ENCODE measurements at regions not wholly inside any gene's neighbourhood (a gene's known extent, or its start where the extent isn't known, plus 50 kb on each side); places are given as distances from the start of the nearest gene placed in this dataset.
"Not testable (repeated sequence)": the region's sequence is repeated elsewhere in the genome, so short reads cannot be mapped to it uniquely, and the experiment has no call there.

- TF ChIP-seq, protein P1, sequence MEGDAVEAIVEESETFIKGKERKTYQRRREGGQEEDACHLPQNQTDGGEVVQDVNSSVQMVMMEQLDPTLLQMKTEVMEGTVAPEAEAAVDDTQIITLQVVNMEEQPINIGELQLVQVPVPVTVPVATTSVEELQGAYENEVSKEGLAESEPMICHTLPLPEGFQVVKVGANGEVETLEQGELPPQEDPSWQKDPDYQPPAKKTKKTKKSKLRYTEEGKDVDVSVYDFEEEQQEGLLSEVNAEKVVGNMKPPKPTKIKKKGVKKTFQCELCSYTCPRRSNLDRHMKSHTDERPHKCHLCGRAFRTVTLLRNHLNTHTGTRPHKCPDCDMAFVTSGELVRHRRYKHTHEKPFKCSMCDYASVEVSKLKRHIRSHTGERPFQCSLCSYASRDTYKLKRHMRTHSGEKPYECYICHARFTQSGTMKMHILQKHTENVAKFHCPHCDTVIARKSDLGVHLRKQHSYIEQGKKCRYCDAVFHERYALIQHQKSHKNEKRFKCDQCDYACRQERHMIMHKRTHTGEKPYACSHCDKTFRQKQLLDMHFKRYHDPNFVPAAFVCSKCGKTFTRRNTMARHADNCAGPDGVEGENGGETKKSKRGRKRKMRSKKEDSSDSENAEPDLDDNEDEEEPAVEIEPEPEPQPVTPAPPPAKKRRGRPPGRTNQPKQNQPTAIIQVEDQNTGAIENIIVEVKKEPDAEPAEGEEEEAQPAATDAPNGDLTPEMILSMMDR (IDR thresholded peaks at IDR 0.05; ENCODE audit: insufficient read depth, low read length) = not testable (repeated sequence)
- TF ChIP-seq POLR2AphosphoS5 (IDR thresholded peaks at IDR 0.05; ENCODE audit: low read depth) = not testable (repeated sequence)
These were observed 122.0 kb downstream of the ANKRD30BL start for GRCh38 chr2:132039609-132040236.

Measured in HL-60 (cell line).